GM19397 (cell line): ENCODE measurements at regions not wholly inside any gene's neighbourhood (a gene's known extent, or its start where the extent isn't known, plus 50 kb on each side); places are given as distances from the start of the nearest gene placed in this dataset.

Experiments used
- ATAC-seq: cut with Tn5 transposase; IDR thresholded peaks from one replicate; pipeline ENCODE4 v1.9.1; 2021; ENCODE audit warnings: mild to moderate bottlenecking, moderate library complexity; ENCODE audit not compliant: unreplicated experiment

- no peak for ATAC-seq
Measured at GRCh38 chr6:95071464-95071863, 505.9 kb upstream of the MANEA start.

GRCh38 chr6:95078457-95078856 is 498.9 kb upstream of the MANEA start:
- ATAC-seq, result no peak

- no peak for ATAC-seq
Measured at GRCh38 chr6:95081231-95081630, 496.1 kb upstream of the MANEA start.

- no peak for ATAC-seq
Measured at GRCh38 chr6:95081949-95082348, 495.4 kb upstream of the MANEA start.

GRCh38 chr6:95083506-95083905 is 493.8 kb upstream of the MANEA start:
- ATAC-seq, result no peak

- no peak for ATAC-seq
Measured at GRCh38 chr6:95084867-95085266, 492.5 kb upstream of the MANEA start.

GRCh38 chr6:95087394-95088097 is 489.8 kb upstream of the MANEA start:
- no peak for ATAC-seq

- peak; percentile 73 for ATAC-seq
Measured at GRCh38 chr6:95091823-95092436, 485.4 kb upstream of the MANEA start.

- ATAC-seq, result no peak
Measured at GRCh38 chr6:95093154-95093553, 484.2 kb upstream of the MANEA start.

- no peak for ATAC-seq
Measured at GRCh38 chr6:95094751-95095663, 482.3 kb upstream of the MANEA start.

GRCh38 chr6:95095855-95096254 is 481.5 kb upstream of the MANEA start:
- no peak for ATAC-seq

GRCh38 chr6:95099410-95099809 is 477.9 kb upstream of the MANEA start:
- ATAC-seq, result no peak

GRCh38 chr6:95109212-95109611 is 468.1 kb upstream of the MANEA start:
- no peak for ATAC-seq

- ATAC-seq, result no peak
Measured at GRCh38 chr6:95110767-95111166, 466.6 kb upstream of the MANEA start.

- no peak for ATAC-seq
Measured at GRCh38 chr6:95117236-95117635, 460.1 kb upstream of the MANEA start.

- ATAC-seq, result no peak
Measured at GRCh38 chr6:95119927-95120326, 457.4 kb upstream of the MANEA start.

- ATAC-seq, result no peak
Measured at GRCh38 chr6:95120984-95121383, 456.4 kb upstream of the MANEA start.

- ATAC-seq, result no peak
Measured at GRCh38 chr6:95127261-95127660, 450.1 kb upstream of the MANEA start.

- no peak for ATAC-seq
Measured at GRCh38 chr6:95128439-95128838, 448.9 kb upstream of the MANEA start.

GRCh38 chr6:95128947-95129346 is 448.4 kb upstream of the MANEA start:
- ATAC-seq, result no peak

GRCh38 chr6:95133578-95133977 is 443.8 kb upstream of the MANEA start:
- ATAC-seq, result no peak

- no peak for ATAC-seq
Measured at GRCh38 chr6:95135182-95135581, 442.2 kb upstream of the MANEA start.
